OCI-LY3 (cell line): ENCODE measurements at regions not wholly inside any gene's neighbourhood (a gene's known extent, or its start where the extent isn't known, plus 50 kb on each side); places are given as distances from the start of the nearest gene placed in this dataset.

Experiments used
- EZH2phosphoT487 ChIP-seq: fragments of 200-600 bp; shearing (Covaris generic); IDR thresholded peaks from 2 replicates; pipeline ENCODE4 v1.6.1; 2018; ENCODE audit warnings: antibody characterized with exemption, mixed run types, low read depth
- TF ChIP-seq, protein P1 (sequence below): fragments of 200-600, 300-600 bp; sonication (generic); IDR thresholded peaks from 2 replicates; pipeline ENCODE4 v1.5.1; 2014; ENCODE audit warnings: antibody characterized with exemption, low read length, low read depth

DNA sequence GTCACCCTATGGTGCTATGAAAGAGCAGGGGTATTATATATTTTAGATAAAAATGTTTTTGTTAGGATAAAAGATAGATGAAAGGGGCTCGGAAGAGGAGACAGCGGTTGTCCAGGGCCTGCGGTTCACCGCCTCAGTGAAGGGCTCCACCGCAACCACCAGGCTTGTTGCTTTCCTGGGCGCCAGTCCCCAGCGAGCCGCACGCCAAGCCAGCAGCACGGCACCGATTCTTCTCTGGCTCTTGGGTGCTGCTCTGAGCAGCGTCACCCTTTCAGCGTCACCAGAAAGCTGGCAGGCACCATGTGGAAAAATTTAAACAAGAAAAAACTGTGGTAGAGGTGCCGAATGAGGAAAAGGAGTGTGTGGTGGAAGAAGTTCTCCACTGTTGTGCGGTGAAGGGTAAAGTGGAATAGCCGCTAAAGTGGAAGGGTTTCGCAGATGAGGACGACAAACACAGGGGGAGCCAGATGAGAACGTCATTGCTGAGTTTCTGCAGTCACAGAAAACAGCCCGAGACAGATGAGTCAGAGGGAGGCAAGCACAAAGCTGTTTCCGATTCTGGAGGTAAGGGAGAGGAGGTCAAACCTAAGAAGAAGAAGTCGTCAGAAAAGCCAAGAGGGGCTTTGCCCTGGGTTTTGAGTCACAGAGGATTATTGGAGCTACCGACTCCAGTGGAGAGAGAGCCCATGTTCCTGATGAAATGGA, 569.2 kb downstream of the ZBBX start:
- TF ChIP-seq, protein P1, sequence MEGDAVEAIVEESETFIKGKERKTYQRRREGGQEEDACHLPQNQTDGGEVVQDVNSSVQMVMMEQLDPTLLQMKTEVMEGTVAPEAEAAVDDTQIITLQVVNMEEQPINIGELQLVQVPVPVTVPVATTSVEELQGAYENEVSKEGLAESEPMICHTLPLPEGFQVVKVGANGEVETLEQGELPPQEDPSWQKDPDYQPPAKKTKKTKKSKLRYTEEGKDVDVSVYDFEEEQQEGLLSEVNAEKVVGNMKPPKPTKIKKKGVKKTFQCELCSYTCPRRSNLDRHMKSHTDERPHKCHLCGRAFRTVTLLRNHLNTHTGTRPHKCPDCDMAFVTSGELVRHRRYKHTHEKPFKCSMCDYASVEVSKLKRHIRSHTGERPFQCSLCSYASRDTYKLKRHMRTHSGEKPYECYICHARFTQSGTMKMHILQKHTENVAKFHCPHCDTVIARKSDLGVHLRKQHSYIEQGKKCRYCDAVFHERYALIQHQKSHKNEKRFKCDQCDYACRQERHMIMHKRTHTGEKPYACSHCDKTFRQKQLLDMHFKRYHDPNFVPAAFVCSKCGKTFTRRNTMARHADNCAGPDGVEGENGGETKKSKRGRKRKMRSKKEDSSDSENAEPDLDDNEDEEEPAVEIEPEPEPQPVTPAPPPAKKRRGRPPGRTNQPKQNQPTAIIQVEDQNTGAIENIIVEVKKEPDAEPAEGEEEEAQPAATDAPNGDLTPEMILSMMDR: no peak
- TF ChIP-seq EZH2phosphoT487: no peak
